ENCODE measurements at regions not wholly inside any gene's neighbourhood (a gene's known extent, or its start where the extent isn't known, plus 50 kb on each side); places are given as distances from the start of the nearest gene placed in this dataset.

DNA sequence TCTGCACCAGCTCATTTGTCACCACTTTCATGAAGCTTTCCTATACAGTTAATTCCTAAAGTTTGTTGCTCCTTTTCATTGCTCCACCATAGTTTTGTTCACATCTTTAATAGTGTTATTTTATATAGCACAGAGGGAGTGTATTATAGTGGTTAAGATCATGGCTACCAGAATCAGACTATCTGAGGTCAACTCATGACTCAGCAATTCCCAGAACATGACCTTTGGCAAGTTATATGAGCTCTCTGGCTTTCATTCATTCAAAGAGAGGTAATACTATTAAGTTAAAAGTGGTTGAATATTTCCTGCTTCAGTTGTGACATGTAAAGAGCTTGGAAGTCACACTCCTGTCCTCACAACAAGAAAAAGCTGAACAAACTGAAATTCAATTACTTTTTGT, 1073.5 kb downstream of the NAALADL2 start:
- Histone ChIP-seq H3K79me1 (ENCODE audit: insufficient read depth, low read depth, low read length, poor library complexity, severe bottlenecking) (no peaks in the 10 kb centered on the region), H3T11ph (ENCODE audit: low read length) (no peak overlapping the region), H4K5ac (ENCODE audit: insufficient read length, low read depth, low read length) (no peak overlapping the region), H4K91ac (ENCODE audit: insufficient read length, low read depth, low read length) (no peak overlapping the region), H3K14ac (ENCODE audit: insufficient read depth, low read length) (no peak overlapping the region), H2AK5ac (ENCODE audit: insufficient read length, low read length) (no peak overlapping the region), H3K23me2 (ENCODE audit: insufficient read length, low read depth, low read length, poor library complexity, severe bottlenecking) (no peaks in the 10 kb centered on the region), H2BK120ac (ENCODE audit: low read depth, low read length, poor library complexity, severe bottlenecking) (no peak overlapping the region), H4K8ac (replicated peaks; ENCODE audit: insufficient read length, low read depth, low read length) (no peak overlapping the region), H3K18ac (ENCODE audit: insufficient read length, low read depth, low read length) (no peak overlapping the region), H3K23ac (ENCODE audit: insufficient read length, low read depth, low read length) (no peak overlapping the region), H2AFZ (ENCODE audit: low read length) (no peak overlapping the region), H3K4me1 (ENCODE audit: insufficient read depth, low read length) (no peaks in the 10 kb centered on the region), H3K56ac (ENCODE audit: insufficient read length, low read depth, low read length) (no peak overlapping the region), H2BK5ac (ENCODE audit: insufficient read length, low read length) (no peak overlapping the region), H3K4me2 (ENCODE audit: insufficient read depth, insufficient read length, low read length) (no peak overlapping the region), H3K27ac (ENCODE audit: insufficient read length, low read depth, low read length) (no peak overlapping the region), H2BK20ac (ENCODE audit: low read depth, low read length, poor library complexity, severe bottlenecking) (no peak overlapping the region), H3K9ac (ENCODE audit: extremely low read depth, insufficient read length, low read length) (no peak overlapping the region), H2BK12ac (ENCODE audit: insufficient read length, low read depth, low read length) (no peak overlapping the region), H2BK15ac (ENCODE audit: low read depth, low read length) (no peak overlapping the region), H3K27me3 (ENCODE audit: insufficient read depth, low read length) (no peaks in the 10 kb centered on the region), H3K9me3 (ENCODE audit: control insufficient read depth, low read depth, low read length) (peaks cover 12% of the 10 kb centered on the region), H3K4ac (ENCODE audit: low read depth, low read length) (no peak overlapping the region), H4K20me1 (ENCODE audit: control insufficient read depth, insufficient read depth, insufficient read length) (no peaks in the 10 kb centered on the region), H3K79me2 (ENCODE audit: insufficient read depth, low read length) (no peaks in the 10 kb centered on the region)
- Mint-ChIP-seq H3K9me3 (peaks cover 26 to 27% of the 10 kb centered on the region in 2 experiments), H3K27ac (no peak overlapping the region), H3K4me3 (no peak overlapping the region), H3K36me3 (ENCODE audit: insufficient read depth in 1 of 3, low read depth in 3 of 3) (peaks cover 21 to 34% (median 25%) of the 10 kb centered on the region in 3 experiments), H3K27me3 (ENCODE audit: low read depth) (no peaks in the 10 kb centered on the region), H3K4me1 (peaks cover 2 to 6% of the 10 kb centered on the region in 2 experiments)
- TF ChIP-seq, protein P1, sequence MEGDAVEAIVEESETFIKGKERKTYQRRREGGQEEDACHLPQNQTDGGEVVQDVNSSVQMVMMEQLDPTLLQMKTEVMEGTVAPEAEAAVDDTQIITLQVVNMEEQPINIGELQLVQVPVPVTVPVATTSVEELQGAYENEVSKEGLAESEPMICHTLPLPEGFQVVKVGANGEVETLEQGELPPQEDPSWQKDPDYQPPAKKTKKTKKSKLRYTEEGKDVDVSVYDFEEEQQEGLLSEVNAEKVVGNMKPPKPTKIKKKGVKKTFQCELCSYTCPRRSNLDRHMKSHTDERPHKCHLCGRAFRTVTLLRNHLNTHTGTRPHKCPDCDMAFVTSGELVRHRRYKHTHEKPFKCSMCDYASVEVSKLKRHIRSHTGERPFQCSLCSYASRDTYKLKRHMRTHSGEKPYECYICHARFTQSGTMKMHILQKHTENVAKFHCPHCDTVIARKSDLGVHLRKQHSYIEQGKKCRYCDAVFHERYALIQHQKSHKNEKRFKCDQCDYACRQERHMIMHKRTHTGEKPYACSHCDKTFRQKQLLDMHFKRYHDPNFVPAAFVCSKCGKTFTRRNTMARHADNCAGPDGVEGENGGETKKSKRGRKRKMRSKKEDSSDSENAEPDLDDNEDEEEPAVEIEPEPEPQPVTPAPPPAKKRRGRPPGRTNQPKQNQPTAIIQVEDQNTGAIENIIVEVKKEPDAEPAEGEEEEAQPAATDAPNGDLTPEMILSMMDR (conservative IDR thresholded peaks at IDR 0.05), result no peak
- no peak for DNase-seq

Data from H9 (cell line).